ENCODE measurements at regions not wholly inside any gene's neighbourhood (a gene's known extent, or its start where the extent isn't known, plus 50 kb on each side); places are given as distances from the start of the nearest gene placed in this dataset.

- Histone ChIP-seq H3K4me3 (no peak overlapping the region), H3K9me3 (peaks cover 0 to 10% (median 0%) of the 10 kb centered on the region in 4 donors), H3K4me1 (no peaks in the 10 kb centered on the region), H3K27me3 (no peaks in the 10 kb centered on the region), H3K27ac (no peak overlapping the region), H3K36me3 (no peaks in the 10 kb centered on the region)
- TF ChIP-seq POLR2AphosphoS5 (IDR thresholded peaks at IDR 0.05) = no peak
- TF ChIP-seq EP300 (IDR thresholded peaks at IDR 0.05) = no peak
- TF ChIP-seq POLR2A (IDR thresholded peaks at IDR 0.05) = no peak
- no peak for TF ChIP-seq CTCF (IDR thresholded peaks at IDR 0.05)
- intact Hi-C loops (cut with DNase I; ENCODE audit: low total_unique reads) = no loop called here
- no peak for DNase-seq
These were observed 63.5 kb upstream of the FYN start for GRCh38 chr6:111936718-111937117.

- no peak overlapping the region for H3K27ac ChIP-seq
- H3K4me3 ChIP-seq = no peak overlapping the region
- no peak for DNase-seq
- H3K27me3 ChIP-seq = no peaks in the 10 kb centered on the region
- peaks cover 0 to 4% (median 0%) of the 10 kb centered on the region in 4 donors for H3K9me3 ChIP-seq
- 62 to 73% (median 67%) methylated on average over 4 of the region's 4 CpGs for WGBS, 5 donors
- H3K36me3 ChIP-seq = no peaks in the 10 kb centered on the region
- H3K4me1 ChIP-seq = no peaks in the 10 kb centered on the region
- intact Hi-C loops (cut with DNase I; ENCODE audit: low total_unique reads) = no loop called here
- TF ChIP-seq CTCF (IDR thresholded peaks at IDR 0.05) = no peak
- no peak for TF ChIP-seq POLR2A (IDR thresholded peaks at IDR 0.05)
- no peak for TF ChIP-seq EP300 (IDR thresholded peaks at IDR 0.05)
- TF ChIP-seq POLR2AphosphoS5 (IDR thresholded peaks at IDR 0.05) = no peak
These were observed 65.5 kb upstream of the FYN start for GRCh38 chr6:111938710-111939109.

GRCh38 chr6:111939902-111940301 lies 66.7 kb upstream of the FYN start:
- intact Hi-C loops (cut with DNase I; ENCODE audit: low total_unique reads) = no loop called here
- Histone ChIP-seq H3K4me3 (no peak overlapping the region), H3K27ac (no peak overlapping the region), H3K9me3 (peaks cover 0 to 4% (median 0%) of the 10 kb centered on the region in 4 donors), H3K27me3 (no peaks in the 10 kb centered on the region), H3K4me1 (no peaks in the 10 kb centered on the region), H3K36me3 (no peaks in the 10 kb centered on the region)
- 57 to 65% (median 61%) methylated on average over 2 of the region's 2 CpGs for WGBS, 5 donors
- DNase-seq = no peak
- no peak for TF ChIP-seq EP300 (IDR thresholded peaks at IDR 0.05)
- TF ChIP-seq POLR2A (IDR thresholded peaks at IDR 0.05) = no peak

GRCh38 chr6:111940801-111941200 lies 67.5 kb upstream of the FYN start:
- Histone ChIP-seq H3K36me3 (no peaks in the 10 kb centered on the region), H3K27me3 (no peaks in the 10 kb centered on the region), H3K4me3 (no peak overlapping the region), H3K4me1 (no peaks in the 10 kb centered on the region), H3K27ac (no peak overlapping the region), H3K9me3 (peaks cover 0 to 4% (median 0%) of the 10 kb centered on the region in 4 donors)
- no peak for DNase-seq
- no peak for TF ChIP-seq CTCF (IDR thresholded peaks at IDR 0.05)
- intact Hi-C loops (cut with DNase I; ENCODE audit: low total_unique reads) = no loop called here

- intact Hi-C loops (cut with DNase I; ENCODE audit: low total_unique reads) = no loop called here
- no peaks in the 10 kb centered on the region for H3K27me3 ChIP-seq
- no peak for DNase-seq
- 85 to 100% (median 93%) methylated on average over 2 of the region's 2 CpGs for WGBS, 5 donors
- H3K4me1 ChIP-seq = no peaks in the 10 kb centered on the region
- TF ChIP-seq POLR2AphosphoS5 (IDR thresholded peaks at IDR 0.05) = no peak
- TF ChIP-seq POLR2A (IDR thresholded peaks at IDR 0.05) = no peak
- TF ChIP-seq EP300 (IDR thresholded peaks at IDR 0.05) = no peak
- TF ChIP-seq CTCF (IDR thresholded peaks at IDR 0.05) = no peak
- no peak overlapping the region for H3K27ac ChIP-seq
- peaks cover 0 to 4% (median 0%) of the 10 kb centered on the region in 4 donors for H3K9me3 ChIP-seq
- H3K4me3 ChIP-seq = no peak overlapping the region
- H3K36me3 ChIP-seq = no peaks in the 10 kb centered on the region
These were observed 68.6 kb upstream of the FYN start for GRCh38 chr6:111941686-111942330.

All from stomach (tissue), 8 donors.